ENCODE measurements at regions not wholly inside any gene's neighbourhood (a gene's known extent, or its start where the extent isn't known, plus 50 kb on each side); places are given as distances from the start of the nearest gene placed in this dataset.

DNA sequence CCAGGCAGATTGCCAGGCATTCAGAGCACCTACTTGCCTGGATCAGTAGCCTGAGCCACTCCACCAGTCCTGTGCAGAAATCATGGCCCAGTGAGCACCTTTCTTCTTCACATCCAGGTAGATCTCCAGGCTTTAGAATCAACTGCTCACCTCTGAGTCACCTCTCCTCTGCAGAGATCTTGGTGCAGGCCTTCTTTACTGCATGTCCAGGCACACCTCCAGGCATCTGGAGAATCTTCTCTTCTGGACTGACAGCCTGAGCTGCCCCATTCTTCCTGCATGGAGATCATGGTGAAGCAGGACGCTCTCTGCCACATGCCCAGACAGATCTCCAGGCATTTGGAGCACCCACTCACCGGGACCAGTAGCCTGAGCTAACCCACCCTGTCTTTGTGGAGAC lies 894.5 kb upstream of the MBL2 start:
- TF ChIP-seq, protein P1, sequence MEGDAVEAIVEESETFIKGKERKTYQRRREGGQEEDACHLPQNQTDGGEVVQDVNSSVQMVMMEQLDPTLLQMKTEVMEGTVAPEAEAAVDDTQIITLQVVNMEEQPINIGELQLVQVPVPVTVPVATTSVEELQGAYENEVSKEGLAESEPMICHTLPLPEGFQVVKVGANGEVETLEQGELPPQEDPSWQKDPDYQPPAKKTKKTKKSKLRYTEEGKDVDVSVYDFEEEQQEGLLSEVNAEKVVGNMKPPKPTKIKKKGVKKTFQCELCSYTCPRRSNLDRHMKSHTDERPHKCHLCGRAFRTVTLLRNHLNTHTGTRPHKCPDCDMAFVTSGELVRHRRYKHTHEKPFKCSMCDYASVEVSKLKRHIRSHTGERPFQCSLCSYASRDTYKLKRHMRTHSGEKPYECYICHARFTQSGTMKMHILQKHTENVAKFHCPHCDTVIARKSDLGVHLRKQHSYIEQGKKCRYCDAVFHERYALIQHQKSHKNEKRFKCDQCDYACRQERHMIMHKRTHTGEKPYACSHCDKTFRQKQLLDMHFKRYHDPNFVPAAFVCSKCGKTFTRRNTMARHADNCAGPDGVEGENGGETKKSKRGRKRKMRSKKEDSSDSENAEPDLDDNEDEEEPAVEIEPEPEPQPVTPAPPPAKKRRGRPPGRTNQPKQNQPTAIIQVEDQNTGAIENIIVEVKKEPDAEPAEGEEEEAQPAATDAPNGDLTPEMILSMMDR (IDR thresholded peaks at IDR 0.05), result no peak
- TF ChIP-seq POLR2A (IDR thresholded peaks at IDR 0.05), result no peak
